Mesenchymal stem cell (in vitro differentiated cells and primary cell): ENCODE measurements at regions not wholly inside any gene's neighbourhood (a gene's known extent, or its start where the extent isn't known, plus 50 kb on each side); places are given as distances from the start of the nearest gene placed in this dataset.

ENCODE experiments used
- DNase-seq: peaks from one replicate; pipeline ENCODE4 v3.0.0-alpha.2; 2013
- H2AFZ ChIP-seq: one replicate; pipeline ENCODE4 v1.6.1; 2013; ENCODE audit warnings: low read depth, mild to moderate bottlenecking, control low read depth, inconsistent platforms, low read length, moderate library complexity
- H2AK5ac ChIP-seq: 2 replicates; pipeline ENCODE4 v1.6.1; 2013; ENCODE audit warnings: low read length, moderate library complexity, mild to moderate bottlenecking, inconsistent platforms; ENCODE audit not compliant: severe bottlenecking
- H2BK120ac ChIP-seq: one replicate; pipeline ENCODE4 v1.6.1; 2013; ENCODE audit warnings: low read depth, mild to moderate bottlenecking, inconsistent platforms, low read length, moderate library complexity
- H2BK12ac ChIP-seq, 2 experiments: one replicate each; pipeline ENCODE4 v1.6.1; 2013; ENCODE audit warnings: inconsistent platforms in 2 of 2, low read length in 2 of 2, mild to moderate bottlenecking in 2 of 2, moderate library complexity in 2 of 2, control low read depth in 1 of 2
- H2BK15ac ChIP-seq: one replicate; pipeline ENCODE4 v1.6.1; 2013; ENCODE audit warnings: mild to moderate bottlenecking, low read depth, inconsistent platforms; ENCODE audit not compliant: poor library complexity, severe bottlenecking
- H2BK5ac ChIP-seq: 2 replicates; pipeline ENCODE4 v1.6.1; 2013; ENCODE audit warnings: low read depth, mild to moderate bottlenecking, low read length, control low read depth, inconsistent platforms; ENCODE audit not compliant: poor library complexity, severe bottlenecking
- H3K14ac ChIP-seq, 2 experiments: one replicate each; pipeline ENCODE4 v1.6.1; 2013; ENCODE audit warnings: inconsistent platforms in 2 of 2, low read length in 2 of 2, control low read depth in 1 of 2, mild to moderate bottlenecking in 1 of 2, moderate library complexity in 1 of 2
- H3K18ac ChIP-seq, 2 experiments: one replicate each; pipeline ENCODE4 v1.6.1; 2013; ENCODE audit warnings: inconsistent platforms in 2 of 2, low read length in 2 of 2, control low read depth in 1 of 2, low read depth in 1 of 2, mild to moderate bottlenecking in 1 of 2
- H3K23ac ChIP-seq, 2 experiments: one replicate each; pipeline ENCODE4 v1.6.1; 2013; ENCODE audit warnings: inconsistent platforms in 2 of 2, low read length in 2 of 2, mild to moderate bottlenecking in 2 of 2, moderate library complexity in 2 of 2, control low read depth in 1 of 2
- H3K27ac ChIP-seq: 2 replicates; pipeline ENCODE4 v1.5.1; 2013; ENCODE audit warnings: mild to moderate bottlenecking, moderate library complexity, low read length, control low read depth, inconsistent platforms; ENCODE audit not compliant: poor library complexity, severe bottlenecking
- H3K27me3 ChIP-seq, 2 experiments: 2 replicates each; pipeline versions ENCODE4 v1.6.1 to v1.7.0; 2013; ENCODE audit warnings: low read length in 2 of 2, mild to moderate bottlenecking in 2 of 2, moderate library complexity in 2 of 2, control low read depth in 1 of 2, inconsistent platforms in 1 of 2; ENCODE audit not compliant: control insufficient read depth in 1 of 2, insufficient read depth in 1 of 2
- H3K36me3 ChIP-seq, 2 experiments: 2 replicates each; pipeline versions ENCODE4 v1.6.1 to v1.7.0; 2013; ENCODE audit warnings: low read length in 2 of 2, control low read depth in 1 of 2, inconsistent platforms in 1 of 2, low read depth in 1 of 2, mild to moderate bottlenecking in 1 of 2; ENCODE audit not compliant: insufficient read depth in 2 of 2, control insufficient read depth in 1 of 2
- H3K4ac ChIP-seq, 2 experiments: one replicate each; pipeline ENCODE4 v1.6.1; 2013; ENCODE audit warnings: inconsistent platforms in 2 of 2, low read length in 2 of 2, mild to moderate bottlenecking in 2 of 2, moderate library complexity in 2 of 2, control low read depth in 1 of 2, low read depth in 1 of 2
- H3K4me1 ChIP-seq: 2 replicates; pipeline ENCODE4 v1.6.1; 2013; ENCODE audit warnings: low read depth, low read length, control low read depth; ENCODE audit not compliant: control insufficient read depth, insufficient read depth
- H3K4me2 ChIP-seq: 2 replicates; pipeline ENCODE4 v1.6.1; 2013; ENCODE audit warnings: low read length, mild to moderate bottlenecking, inconsistent platforms; ENCODE audit not compliant: poor library complexity, severe bottlenecking
- H3K4me3 ChIP-seq, 2 experiments: 2 replicates each; pipeline versions ENCODE4 v1.5.1 to v1.7.0; 2013; ENCODE audit warnings: low read length in 2 of 2, mild to moderate bottlenecking in 2 of 2, control low read depth in 1 of 2, low read depth in 1 of 2; ENCODE audit not compliant: insufficient read depth in 1 of 2
- H3K79me1 ChIP-seq: replicated peaks from 2 replicates; pipeline ENCODE4 v1.6.1; 2013; ENCODE audit warnings: mild to moderate bottlenecking, control low read depth, low read length, inconsistent platforms; ENCODE audit not compliant: poor library complexity, severe bottlenecking
- H3K9ac ChIP-seq: 2 replicates; pipeline ENCODE4 v1.7.0; 2013; ENCODE audit warnings: mild to moderate bottlenecking, low read length, moderate library complexity
- H3K9me3 ChIP-seq: 2 replicates; pipeline ENCODE4 v1.7.0; 2013; ENCODE audit warnings: mild to moderate bottlenecking, low read length; ENCODE audit not compliant: control insufficient read depth
- H4K8ac ChIP-seq: one replicate; pipeline ENCODE4 v1.6.1; 2013; ENCODE audit warnings: inconsistent platforms, mild to moderate bottlenecking, low read length, moderate library complexity
- H4K91ac ChIP-seq: one replicate; pipeline ENCODE4 v1.6.1; 2013; ENCODE audit warnings: mild to moderate bottlenecking, low read length, inconsistent platforms
- WGBS: methylation state at CpG from one replicate; pipeline ENCODE4 v1.1.7; 2013; ENCODE audit warnings: mixed read lengths; 5-methylcytosine and 5-hydroxymethylcytosine counted together

DNA sequence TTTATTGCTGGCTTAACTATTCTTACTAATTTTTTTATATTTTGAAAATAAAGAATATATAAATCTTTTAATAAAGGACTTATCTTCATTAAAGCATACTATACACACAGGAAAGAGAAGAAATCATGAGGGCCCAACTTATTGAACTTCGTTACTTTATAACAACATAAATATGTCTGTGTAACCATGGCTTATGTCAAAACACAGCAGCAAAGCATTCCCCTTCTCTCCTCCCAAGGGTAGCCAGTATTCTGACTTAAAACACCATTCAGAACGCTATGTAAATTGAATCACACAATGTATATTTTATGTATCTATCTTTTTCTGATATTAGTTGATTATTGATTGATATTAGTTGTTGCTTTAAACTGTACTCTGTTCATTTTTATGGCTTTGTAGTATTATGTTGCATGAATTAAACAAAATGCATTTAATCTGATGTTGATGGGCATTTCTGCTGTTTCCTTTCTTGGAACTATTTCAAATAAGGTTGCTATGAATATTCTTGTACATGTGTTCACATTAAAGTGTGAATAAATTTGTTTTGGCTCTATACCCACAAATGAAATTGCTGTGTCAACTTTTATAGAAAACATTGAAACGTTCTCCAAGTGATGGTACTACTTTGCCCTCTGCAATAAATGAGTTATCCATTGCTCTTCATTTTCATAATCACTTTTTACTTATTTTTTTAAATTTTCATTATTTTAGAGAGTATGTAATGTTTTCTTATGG lies 188.7 kb downstream of the RND3 start:
- Histone ChIP-seq H2BK15ac (no peak overlapping the region), H2BK12ac (no peak overlapping the region), H4K8ac (no peak overlapping the region), H3K4me2 (no peak overlapping the region), H3K14ac (no peak overlapping the region), H3K9me3 (peaks cover 27% of the 10 kb centered on the region), H3K36me3 (no peaks in the 10 kb centered on the region), H3K27me3 (no peaks in the 10 kb centered on the region), H3K4ac (no peak overlapping the region), H2AFZ (no peak overlapping the region), H3K23ac (no peak overlapping the region), H3K27ac (no peak overlapping the region), H3K18ac (no peak overlapping the region), H2BK120ac (no peak overlapping the region), H3K79me1 (no peaks in the 10 kb centered on the region), H3K4me1 (no peaks in the 10 kb centered on the region), H3K4me3 (no peak overlapping the region), H2BK5ac (no peak overlapping the region), H3K9ac (no peak overlapping the region), H2AK5ac (no peak overlapping the region), H4K91ac (no peak overlapping the region)
- no peak for DNase-seq
- 96% methylated on average over 2 of the region's 3 CpGs for WGBS

GRCh38 chr2:150296770-150297546 lies 190.5 kb downstream of the RND3 start:
- peak; percentile 81 for DNase-seq
- Histone ChIP-seq H3K4me1 (no peaks in the 10 kb centered on the region), H4K8ac (no peak overlapping the region), H3K23ac (no peak overlapping the region), H3K27me3 (no peaks in the 10 kb centered on the region), H4K91ac (no peak overlapping the region), H2BK5ac (no peak overlapping the region), H2BK12ac (no peak overlapping the region), H2AFZ (no peak overlapping the region), H3K4me3 (no peak overlapping the region), H3K79me1 (no peaks in the 10 kb centered on the region), H2AK5ac (no peak overlapping the region), H3K14ac (no peak overlapping the region), H3K36me3 (no peaks in the 10 kb centered on the region), H3K4me2 (no peak overlapping the region), H3K4ac (no peak overlapping the region), H3K18ac (peak overlapping the region in 1 of 2 experiments; percentile 33), H3K9ac (no peak overlapping the region), H2BK120ac (peak overlapping the region; percentile 34), H3K9me3 (peaks cover 13% of the 10 kb centered on the region), H2BK15ac (no peak overlapping the region), H3K27ac (no peak overlapping the region)

- H3K23ac ChIP-seq = no peak overlapping the region
- H3K9me3 ChIP-seq = peaks cover 8% of the 10 kb centered on the region
- no peak overlapping the region for H2BK5ac ChIP-seq
- H3K4me3 ChIP-seq = no peak overlapping the region
- no peak overlapping the region for H2BK120ac ChIP-seq
- H3K4me1 ChIP-seq = no peaks in the 10 kb centered on the region
- H3K14ac ChIP-seq = no peak overlapping the region
- H2AK5ac ChIP-seq = no peak overlapping the region
- 98% methylated on average over 2 of the region's 2 CpGs for WGBS
- no peaks in the 10 kb centered on the region for H3K27me3 ChIP-seq
- no peak overlapping the region for H3K27ac ChIP-seq
- no peak overlapping the region for H3K4ac ChIP-seq
- DNase-seq = no peak
- no peak overlapping the region for H3K4me2 ChIP-seq
- no peak overlapping the region for H2BK12ac ChIP-seq
- no peaks in the 10 kb centered on the region for H3K79me1 ChIP-seq
- no peak overlapping the region for H3K9ac ChIP-seq
- H4K8ac ChIP-seq = no peak overlapping the region
- H4K91ac ChIP-seq = no peak overlapping the region
- no peak overlapping the region for H2BK15ac ChIP-seq
- H2AFZ ChIP-seq = no peak overlapping the region
- H3K18ac ChIP-seq = no peak overlapping the region
- no peaks in the 10 kb centered on the region for H3K36me3 ChIP-seq
Measured at GRCh38 chr2:150295544-150295943, 191.9 kb downstream of the RND3 start.

DNA sequence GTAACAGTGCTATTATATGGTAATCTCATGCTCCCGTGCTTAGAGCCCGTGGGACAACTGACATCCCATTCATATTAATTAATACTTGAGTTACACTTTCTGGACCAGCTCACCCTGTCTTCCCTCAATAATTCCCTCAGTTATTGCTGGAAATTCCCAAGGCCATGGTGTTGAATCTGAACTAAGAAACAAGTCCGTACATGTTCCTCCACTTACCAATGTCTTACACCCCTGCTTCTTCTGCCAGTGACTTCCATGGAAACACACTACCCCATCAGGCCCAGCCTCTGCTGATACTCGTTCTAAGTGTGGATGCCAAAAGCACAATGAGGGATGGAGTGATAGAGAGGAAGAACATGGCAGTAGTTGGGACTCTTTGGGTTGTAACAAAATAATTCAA lies 193.7 kb downstream of the RND3 start:
- H2BK12ac ChIP-seq = peak overlapping the region in 1 of 2 experiments; percentile 52
- H3K23ac ChIP-seq = no peak overlapping the region
- no peak overlapping the region for H3K4me2 ChIP-seq
- H2BK15ac ChIP-seq = no peak overlapping the region
- no peak overlapping the region for H3K27ac ChIP-seq
- no peaks in the 10 kb centered on the region for H3K79me1 ChIP-seq
- no peak overlapping the region for H2BK120ac ChIP-seq
- no peak for DNase-seq
- no peak overlapping the region for H2AFZ ChIP-seq
- no peak overlapping the region for H4K8ac ChIP-seq
- H3K4me3 ChIP-seq = no peak overlapping the region
- H3K4ac ChIP-seq = no peak overlapping the region
- H3K9ac ChIP-seq = no peak overlapping the region
- peak overlapping the region; percentile 2 to 76 for H3K18ac ChIP-seq
- H3K9me3 ChIP-seq = no peaks in the 10 kb centered on the region
- H3K36me3 ChIP-seq = no peaks in the 10 kb centered on the region
- peak overlapping the region in 1 of 2 experiments; percentile 88 for H3K14ac ChIP-seq
- over 99% methylated on average over 3 of the region's 4 CpGs for WGBS
- H3K27me3 ChIP-seq = no peaks in the 10 kb centered on the region
- no peak overlapping the region for H4K91ac ChIP-seq
- no peaks in the 10 kb centered on the region for H3K4me1 ChIP-seq
- H2AK5ac ChIP-seq = no peak overlapping the region
- H2BK5ac ChIP-seq = no peak overlapping the region
